OCI-LY7 (cell line): ENCODE measurements at regions not wholly inside any gene's neighbourhood (a gene's known extent, or its start where the extent isn't known, plus 50 kb on each side); places are given as distances from the start of the nearest gene placed in this dataset.

ENCODE experiments used
- CTCF ChIP-seq: fragments of 200-600 bp; sonication (generic); conservative IDR thresholded peaks from 2 replicates; pipeline ENCODE4 v1.5.1; 2014; ENCODE audit warnings: mild to moderate bottlenecking, antibody characterized with exemption, low read length, moderate library complexity, mixed read lengths
- EZH2phosphoT487 ChIP-seq: fragments of 200-600 bp; sonication (generic); IDR thresholded peaks from 2 replicates; pipeline ENCODE4 v1.6.1; 2018; ENCODE audit warnings: low read depth, borderline replicate concordance, mild to moderate bottlenecking, mixed run types, antibody characterized with exemption, low read length, moderate library complexity, mixed read lengths

DNA sequence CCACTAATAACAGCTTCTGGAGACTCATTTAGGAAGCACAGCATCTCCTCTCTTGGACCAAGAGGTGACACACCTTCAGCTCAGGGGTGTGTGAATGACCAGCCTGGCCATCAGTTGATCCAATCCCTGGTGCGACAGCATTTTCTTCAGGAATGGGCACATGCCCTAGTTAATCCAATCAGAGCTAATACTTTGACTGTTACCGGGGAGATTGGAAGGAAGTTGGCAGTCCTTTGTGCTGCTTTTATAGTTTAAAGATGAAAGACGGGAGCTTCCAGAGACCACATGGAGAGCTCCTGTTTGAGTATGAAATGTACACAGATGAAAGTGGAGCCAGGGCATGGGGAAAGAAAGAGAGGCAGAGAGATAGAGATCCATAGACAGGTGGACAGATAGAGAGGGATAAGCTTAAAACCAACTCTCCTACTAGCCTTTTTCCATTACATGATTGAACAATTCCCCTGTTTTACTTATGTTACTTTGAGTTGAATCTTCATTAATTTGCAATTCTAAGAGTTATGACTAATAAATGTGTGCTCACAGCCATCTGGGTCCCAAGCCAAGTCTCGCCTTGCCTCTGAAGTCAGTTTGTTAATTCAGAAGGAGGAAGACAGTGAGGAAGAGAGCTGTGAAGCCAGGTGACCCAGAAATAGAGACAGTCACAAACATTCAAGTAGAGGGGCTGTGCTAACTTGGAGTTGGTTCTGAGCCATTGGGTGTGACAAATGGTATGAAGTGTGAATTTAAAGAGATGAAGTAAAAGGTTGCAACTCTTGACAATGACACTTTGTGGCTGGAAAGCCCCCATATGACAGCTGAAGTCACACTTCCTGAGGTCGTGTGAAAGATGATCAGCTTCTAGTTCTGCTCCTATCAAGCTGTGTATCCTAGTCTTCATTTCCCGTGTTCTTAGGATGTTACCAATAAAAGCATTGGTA lies 120.0 kb upstream of the GOT2 start:
- TF ChIP-seq CTCF (no peak), EZH2phosphoT487 (no peak)
